ENCODE measurements at regions not wholly inside any gene's neighbourhood (a gene's known extent, or its start where the extent isn't known, plus 50 kb on each side); places are given as distances from the start of the nearest gene placed in this dataset.

DNA sequence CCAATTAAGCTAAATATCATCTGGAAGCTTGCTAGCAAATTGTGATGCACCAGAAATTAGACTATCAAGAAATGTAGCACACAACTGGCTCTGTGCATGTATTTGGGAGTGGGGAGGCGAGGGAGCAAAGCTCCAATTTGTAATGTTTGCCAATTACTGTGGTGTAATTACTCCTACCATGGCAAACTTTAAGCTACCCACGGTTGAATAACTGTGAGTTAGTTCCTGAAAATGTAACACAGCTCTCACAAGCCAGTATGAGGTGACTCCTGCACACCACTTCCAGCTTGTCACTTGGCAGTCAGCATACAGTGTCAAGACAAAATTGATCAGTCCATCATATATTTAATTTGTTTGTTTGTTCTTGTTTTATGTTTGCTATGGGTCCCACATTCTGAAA lies 141.2 kb downstream of the TM2D1 start:
- no peaks in the 10 kb centered on the region for H3K27me3 ChIP-seq (ENCODE audit: control insufficient read depth, insufficient read depth, low read length)
- no peaks in the 10 kb centered on the region for H3K9me3 ChIP-seq (ENCODE audit: control insufficient read depth, insufficient read depth, low read length)
- DNase-seq (ENCODE audit: low read depth, low spot score): no peak
- H3K4me3 ChIP-seq (ENCODE audit: low read depth, low read length): no peak overlapping the region
- TF ChIP-seq, protein P1, sequence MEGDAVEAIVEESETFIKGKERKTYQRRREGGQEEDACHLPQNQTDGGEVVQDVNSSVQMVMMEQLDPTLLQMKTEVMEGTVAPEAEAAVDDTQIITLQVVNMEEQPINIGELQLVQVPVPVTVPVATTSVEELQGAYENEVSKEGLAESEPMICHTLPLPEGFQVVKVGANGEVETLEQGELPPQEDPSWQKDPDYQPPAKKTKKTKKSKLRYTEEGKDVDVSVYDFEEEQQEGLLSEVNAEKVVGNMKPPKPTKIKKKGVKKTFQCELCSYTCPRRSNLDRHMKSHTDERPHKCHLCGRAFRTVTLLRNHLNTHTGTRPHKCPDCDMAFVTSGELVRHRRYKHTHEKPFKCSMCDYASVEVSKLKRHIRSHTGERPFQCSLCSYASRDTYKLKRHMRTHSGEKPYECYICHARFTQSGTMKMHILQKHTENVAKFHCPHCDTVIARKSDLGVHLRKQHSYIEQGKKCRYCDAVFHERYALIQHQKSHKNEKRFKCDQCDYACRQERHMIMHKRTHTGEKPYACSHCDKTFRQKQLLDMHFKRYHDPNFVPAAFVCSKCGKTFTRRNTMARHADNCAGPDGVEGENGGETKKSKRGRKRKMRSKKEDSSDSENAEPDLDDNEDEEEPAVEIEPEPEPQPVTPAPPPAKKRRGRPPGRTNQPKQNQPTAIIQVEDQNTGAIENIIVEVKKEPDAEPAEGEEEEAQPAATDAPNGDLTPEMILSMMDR (IDR thresholded peaks at IDR 0.05; ENCODE audit: low read depth, low read length): no peak
- ChIA-PET CTCF (interaction anchor here (1.3 to 1.6 kb wide), 2 partner anchors 535 to 605 kb away, joined by 4 to 5 read pairs; no protein-coding TSS in a partner anchor), POLR2A (no interaction called here)
- no peak overlapping the region for H3K27ac ChIP-seq (ENCODE audit: low read depth, low read length)

DNA sequence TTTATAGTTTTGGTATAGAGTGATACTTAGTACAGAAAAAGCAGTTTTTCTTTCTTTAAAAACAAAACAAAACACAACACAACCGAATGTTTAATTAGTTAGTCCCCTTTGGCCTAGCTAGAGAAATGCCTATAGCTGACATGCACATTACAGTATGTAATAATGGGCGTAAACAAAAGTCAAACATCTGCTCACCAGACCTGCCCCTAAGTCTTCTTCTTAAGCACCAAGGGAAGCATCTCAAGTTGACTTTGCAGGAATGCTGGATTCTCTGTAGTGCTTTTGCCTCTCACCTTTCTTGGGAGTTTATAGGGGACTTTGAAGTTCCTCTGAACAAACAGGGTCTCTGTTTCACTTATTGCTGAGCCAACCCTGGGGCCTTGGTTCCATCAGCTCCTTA lies 143.7 kb downstream of the TM2D1 start:
- TF ChIP-seq, protein P1 (IDR thresholded peaks at IDR 0.05; ENCODE audit: low read depth, low read length): no peak
- ChIA-PET CTCF (no interaction called here), POLR2A (interaction anchor here (0.6 kb wide), 1 partner anchor 287 kb away, joined by 3 read pairs; no protein-coding TSS in a partner anchor)
- Histone ChIP-seq H3K27ac (ENCODE audit: low read depth, low read length) (no peak overlapping the region), H3K4me3 (ENCODE audit: low read depth, low read length) (no peak overlapping the region), H3K27me3 (ENCODE audit: control insufficient read depth, insufficient read depth, low read length) (no peaks in the 10 kb centered on the region), H3K9me3 (ENCODE audit: control insufficient read depth, insufficient read depth, low read length) (no peaks in the 10 kb centered on the region)
- DNase-seq (ENCODE audit: low read depth, low spot score): no peak

DNA sequence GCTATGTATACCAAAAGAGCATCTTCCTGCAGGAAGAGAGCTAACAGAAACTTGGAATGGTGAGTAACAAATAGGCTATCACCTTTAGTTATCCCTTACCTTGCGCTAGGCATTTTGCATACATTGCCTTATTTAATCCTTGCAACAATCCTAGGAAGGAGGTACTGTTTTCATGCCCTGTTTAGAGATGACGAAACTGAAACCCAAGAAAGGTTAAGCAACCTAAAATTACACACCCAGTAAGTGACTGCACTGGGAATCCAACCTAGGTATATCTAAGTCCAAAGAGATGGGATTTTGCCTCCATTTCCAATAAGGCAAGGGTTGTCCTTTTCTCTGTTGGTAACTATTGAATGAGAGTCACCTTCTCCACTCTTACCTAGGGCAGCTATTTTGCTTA lies 144.5 kb downstream of the TM2D1 start:
- POLR2A ChIA-PET: no interaction called here
- TF ChIP-seq, protein P1 (IDR thresholded peaks at IDR 0.05; ENCODE audit: low read depth, low read length): no peak
- no peak for DNase-seq (ENCODE audit: low read depth, low spot score)
- Histone ChIP-seq H3K27ac (ENCODE audit: low read depth, low read length) (no peak overlapping the region), H3K9me3 (ENCODE audit: control insufficient read depth, insufficient read depth, low read length) (no peaks in the 10 kb centered on the region), H3K27me3 (ENCODE audit: control insufficient read depth, insufficient read depth, low read length) (no peaks in the 10 kb centered on the region), H3K4me3 (ENCODE audit: low read depth, low read length) (no peak overlapping the region)
- CTCF ChIA-PET: interaction anchor here (0.6 kb wide), 1 partner anchor 271 kb away, joined by 3 read pairs; no protein-coding TSS in a partner anchor

DNA sequence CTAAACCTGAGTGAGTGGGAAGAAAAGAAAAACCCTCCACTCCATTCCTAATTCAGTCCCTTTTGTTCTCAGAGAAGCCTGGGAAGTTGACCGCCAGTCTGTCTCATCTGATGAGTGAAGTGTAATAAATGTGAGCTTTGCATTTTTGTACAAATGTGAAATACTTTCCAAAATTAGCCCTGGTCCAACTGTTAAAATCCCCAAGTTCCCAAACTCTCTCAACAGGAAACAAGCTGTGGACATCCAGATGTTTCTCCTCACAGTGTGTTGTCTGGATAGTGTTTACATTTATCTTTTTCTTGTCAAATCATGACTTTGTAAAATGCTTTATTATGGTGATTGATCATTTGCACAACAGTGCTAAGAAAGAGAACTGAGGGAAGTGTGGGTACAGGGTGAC lies 145.1 kb downstream of the TM2D1 start:
- ChIA-PET CTCF (interaction anchor here (0.6 kb wide), 1 partner anchor 272 kb away, joined by 3 read pairs; no protein-coding TSS in a partner anchor), POLR2A (no interaction called here)
- Histone ChIP-seq H3K27ac (ENCODE audit: low read depth, low read length) (no peak overlapping the region), H3K4me3 (ENCODE audit: low read depth, low read length) (no peak overlapping the region), H3K9me3 (ENCODE audit: control insufficient read depth, insufficient read depth, low read length) (no peaks in the 10 kb centered on the region), H3K27me3 (ENCODE audit: control insufficient read depth, insufficient read depth, low read length) (no peaks in the 10 kb centered on the region)
- no peak for DNase-seq (ENCODE audit: low read depth, low spot score)
- TF ChIP-seq, protein P1 (IDR thresholded peaks at IDR 0.05; ENCODE audit: low read depth, low read length): no peak

DNA sequence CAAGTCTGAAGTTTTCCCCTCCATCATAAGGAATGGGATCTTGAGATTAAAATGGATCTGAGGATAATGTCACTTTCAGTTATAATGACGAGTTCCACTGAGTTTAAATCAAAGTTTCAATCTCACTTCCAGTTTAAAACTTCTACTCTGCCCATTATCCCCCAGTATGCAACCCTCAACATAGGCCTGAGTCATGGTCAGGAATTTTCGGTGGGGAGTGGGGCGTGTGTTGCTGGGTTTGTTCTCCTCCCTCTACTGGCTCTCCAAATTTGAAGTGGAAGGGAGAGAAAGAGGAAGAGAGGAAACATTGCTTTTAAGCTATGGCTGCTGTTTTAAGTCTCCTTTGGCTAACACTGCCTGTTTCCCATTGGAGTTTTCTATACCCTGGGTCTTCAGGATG lies 152.9 kb downstream of the TM2D1 start:
- Histone ChIP-seq H3K27me3 (ENCODE audit: control insufficient read depth, insufficient read depth, low read length) (no peaks in the 10 kb centered on the region), H3K27ac (ENCODE audit: low read depth, low read length) (no peak overlapping the region), H3K9me3 (ENCODE audit: control insufficient read depth, insufficient read depth, low read length) (no peaks in the 10 kb centered on the region), H3K4me3 (ENCODE audit: low read depth, low read length) (no peak overlapping the region)
- DNase-seq (ENCODE audit: low read depth, low spot score): no peak
- CTCF ChIA-PET: no interaction called here
- POLR2A ChIA-PET: no interaction called here
- TF ChIP-seq, protein P1 (IDR thresholded peaks at IDR 0.05; ENCODE audit: low read depth, low read length): no peak
